Astrocyte (in vitro differentiated cells and primary cell): ENCODE measurements at regions not wholly inside any gene's neighbourhood (a gene's known extent, or its start where the extent isn't known, plus 50 kb on each side); places are given as distances from the start of the nearest gene placed in this dataset.

Source experiments
- DNase-seq: peaks from one replicate; pipeline ENCODE4 v3.0.0-alpha.2; 2010; ENCODE audit warnings: low read depth
- FAIRE-seq: peaks from 2 replicates; lab custom pipeline; 2011; peaks lifted over from hg19 to GRCh38; lab: Jason Lieb, UNC
- H2AFZ ChIP-seq: 2 replicates; pipeline ENCODE4 v1.6.0; 2012; ENCODE audit warnings: low read depth, low read length, inconsistent platforms
- H3K27ac ChIP-seq: 2 replicates; pipeline ENCODE4 v1.5.1; 2011; ENCODE audit warnings: low read depth, low read length, inconsistent platforms
- H3K27me3 ChIP-seq: 2 replicates; pipeline ENCODE4 v1.6.0; 2011; ENCODE audit warnings: low read length, inconsistent platforms; ENCODE audit not compliant: insufficient read depth
- H3K36me3 ChIP-seq: 2 replicates; pipeline ENCODE4 v1.5.1; 2011; ENCODE audit warnings: low read length, inconsistent platforms; ENCODE audit not compliant: insufficient read depth
- H3K4me1 ChIP-seq: 2 replicates; pipeline ENCODE4 v1.5.1; 2011; ENCODE audit warnings: low read length, inconsistent platforms; ENCODE audit not compliant: insufficient read depth
- H3K4me2 ChIP-seq: 2 replicates; pipeline ENCODE4 v1.6.0; 2012; ENCODE audit warnings: low read length, inconsistent platforms
- H3K4me3 ChIP-seq: 2 replicates; pipeline ENCODE4 v1.5.1; 2011; ENCODE audit warnings: low read depth, mild to moderate bottlenecking, low read length, inconsistent platforms; ENCODE audit not compliant: insufficient read depth
- H3K79me2 ChIP-seq: 2 replicates; pipeline ENCODE4 v1.6.0; 2012; ENCODE audit warnings: mild to moderate bottlenecking, low read length, inconsistent platforms; ENCODE audit not compliant: insufficient read depth
- H3K9ac ChIP-seq: 2 replicates; pipeline ENCODE4 v1.6.0; 2012; ENCODE audit warnings: mild to moderate bottlenecking, low read length, inconsistent platforms
- H3K9me3 ChIP-seq: 2 replicates; pipeline ENCODE4 v1.5.1; 2012; ENCODE audit warnings: low read depth, mild to moderate bottlenecking, low read length, inconsistent platforms; ENCODE audit not compliant: insufficient read depth
- H4K20me1 ChIP-seq: 2 replicates; pipeline ENCODE4 v1.6.0; 2012; ENCODE audit warnings: low read length, inconsistent platforms; ENCODE audit not compliant: insufficient read depth
- H3K27ac Mint-ChIP-seq: one replicate; pipeline ENCODE4 v1.8.0; 2021; ENCODE audit warnings: mild to moderate bottlenecking, mixed read lengths; ENCODE audit not compliant: unreplicated experiment
- H3K27me3 Mint-ChIP-seq: one replicate; pipeline ENCODE4 v1.8.0; 2021; ENCODE audit warnings: low read depth, mixed read lengths; ENCODE audit not compliant: unreplicated experiment
- H3K36me3 Mint-ChIP-seq: one replicate; pipeline ENCODE4 v1.8.0; 2021; ENCODE audit warnings: low read depth, mixed read lengths; ENCODE audit not compliant: unreplicated experiment
- H3K4me1 Mint-ChIP-seq: one replicate; pipeline ENCODE4 v1.8.0; 2021; ENCODE audit warnings: low read depth, mixed read lengths; ENCODE audit not compliant: unreplicated experiment
- H3K4me3 Mint-ChIP-seq: one replicate; pipeline ENCODE4 v1.8.0; 2021; ENCODE audit warnings: mild to moderate bottlenecking, moderate library complexity, mixed read lengths; ENCODE audit not compliant: unreplicated experiment
- H3K9me3 Mint-ChIP-seq: one replicate; pipeline ENCODE4 v1.8.0; 2021; ENCODE audit warnings: mild to moderate bottlenecking, mixed read lengths; ENCODE audit not compliant: unreplicated experiment
- CTCF ChIP-seq: IDR thresholded peaks from 2 replicates; pipeline ENCODE4 v1.5.1; 2011; ENCODE audit warnings: low read depth, mild to moderate bottlenecking, inconsistent platforms, low read length, moderate library complexity; ENCODE audit not compliant: insufficient read depth
- EZH2 ChIP-seq: IDR thresholded peaks from 2 replicates; pipeline ENCODE4 v1.6.1; 2012; ENCODE audit warnings: mild to moderate bottlenecking, low read length, inconsistent platforms; ENCODE audit not compliant: insufficient read depth

GRCh38 chr17:33516645-33517044 is 223.6 kb upstream of the ASIC2 start:
- Histone ChIP-seq H4K20me1 (no peaks in the 10 kb centered on the region), H3K79me2 (no peaks in the 10 kb centered on the region), H2AFZ (no peak overlapping the region), H3K4me2 (no peak overlapping the region), H3K9ac (no peak overlapping the region), H3K4me3 (no peak overlapping the region), H3K4me1 (no peaks in the 10 kb centered on the region), H3K27ac (no peak overlapping the region), H3K36me3 (no peaks in the 10 kb centered on the region), H3K9me3 (peaks cover 3% of the 10 kb centered on the region), H3K27me3 (no peaks in the 10 kb centered on the region)
- FAIRE-seq = no peak
- H3K27ac Mint-ChIP-seq = no peak overlapping the region
- no peak overlapping the region for H3K4me3 Mint-ChIP-seq
- TF ChIP-seq EZH2 = no peak
- no peak for TF ChIP-seq CTCF
- H3K4me1 Mint-ChIP-seq = peaks cover 12% of the 10 kb centered on the region
- no peaks in the 10 kb centered on the region for H3K36me3 Mint-ChIP-seq
- peaks cover 14% of the 10 kb centered on the region for H3K9me3 Mint-ChIP-seq
- no peak for DNase-seq
- peaks cover 74% of the 10 kb centered on the region for H3K27me3 Mint-ChIP-seq

GRCh38 chr17:33517746-33518145 is 224.7 kb upstream of the ASIC2 start:
- H3K4me3 ChIP-seq = no peak overlapping the region
- H3K27me3 Mint-ChIP-seq = peaks cover 71% of the 10 kb centered on the region
- DNase-seq = no peak
- peaks cover 14% of the 10 kb centered on the region for H3K9me3 Mint-ChIP-seq
- H3K9me3 ChIP-seq = peaks cover 3% of the 10 kb centered on the region
- no peaks in the 10 kb centered on the region for H3K4me1 ChIP-seq
- no peaks in the 10 kb centered on the region for H3K36me3 ChIP-seq
- no peak overlapping the region for H3K27ac ChIP-seq
- no peak for TF ChIP-seq CTCF
- no peak for TF ChIP-seq EZH2
- no peak overlapping the region for H3K4me2 ChIP-seq
- FAIRE-seq = no peak
- no peaks in the 10 kb centered on the region for H3K27me3 ChIP-seq
- no peaks in the 10 kb centered on the region for H3K79me2 ChIP-seq
- H3K4me3 Mint-ChIP-seq = no peak overlapping the region
- no peak overlapping the region for H2AFZ ChIP-seq
- peaks cover 12% of the 10 kb centered on the region for H3K4me1 Mint-ChIP-seq
- H4K20me1 ChIP-seq = no peaks in the 10 kb centered on the region
- H3K36me3 Mint-ChIP-seq = no peaks in the 10 kb centered on the region
- no peak overlapping the region for H3K27ac Mint-ChIP-seq
- no peak overlapping the region for H3K9ac ChIP-seq

GRCh38 chr17:33519692-33520091 is 226.6 kb upstream of the ASIC2 start:
- Histone ChIP-seq H3K4me1 (no peaks in the 10 kb centered on the region), H3K79me2 (no peaks in the 10 kb centered on the region), H3K27me3 (no peaks in the 10 kb centered on the region), H4K20me1 (no peaks in the 10 kb centered on the region), H3K9me3 (no peaks in the 10 kb centered on the region), H3K9ac (no peak overlapping the region), H3K36me3 (no peaks in the 10 kb centered on the region), H3K4me2 (no peak overlapping the region), H3K4me3 (no peak overlapping the region), H3K27ac (no peak overlapping the region), H2AFZ (no peak overlapping the region)
- Mint-ChIP-seq H3K4me3 (no peak overlapping the region), H3K36me3 (no peaks in the 10 kb centered on the region), H3K9me3 (peaks cover 2% of the 10 kb centered on the region), H3K4me1 (peaks cover 12% of the 10 kb centered on the region), H3K27ac (peak overlapping the region; percentile 68), H3K27me3 (peaks cover 71% of the 10 kb centered on the region)
- no peak for DNase-seq
- no peak for TF ChIP-seq EZH2
- no peak for TF ChIP-seq CTCF
- FAIRE-seq = no peak
